Neural crest cell (in vitro differentiated cells): ENCODE measurements at regions not wholly inside any gene's neighbourhood (a gene's known extent, or its start where the extent isn't known, plus 50 kb on each side); places are given as distances from the start of the nearest gene placed in this dataset.

Experiments
- DNase-seq: peaks from one replicate; pipeline ENCODE4 v3.0.0; 2021; ENCODE audit warnings: low read depth, mixed read lengths, low spot score
- H3K27ac Mint-ChIP-seq: one replicate; pipeline ENCODE4 v1.8.0; 2021; ENCODE audit warnings: mild to moderate bottlenecking, mixed read lengths; ENCODE audit not compliant: unreplicated experiment
- H3K27me3 Mint-ChIP-seq: 2 replicates; pipeline ENCODE4 v1.8.0; 2021; ENCODE audit warnings: low read depth, mild to moderate bottlenecking, mixed read lengths
- H3K36me3 Mint-ChIP-seq: 2 replicates; pipeline ENCODE4 v1.8.0; 2021; ENCODE audit warnings: low read depth, mild to moderate bottlenecking, mixed read lengths
- H3K4me1 Mint-ChIP-seq: 2 replicates; pipeline ENCODE4 v1.8.0; 2021; ENCODE audit warnings: mixed read lengths
- H3K4me3 Mint-ChIP-seq: one replicate; pipeline ENCODE4 v1.8.0; 2021; ENCODE audit warnings: mild to moderate bottlenecking, mixed read lengths
- H3K9me3 Mint-ChIP-seq: 2 replicates; pipeline ENCODE4 v1.8.0; 2021; ENCODE audit warnings: mixed read lengths
- TF ChIP-seq, protein P1 (sequence below): fragments of 200-600 bp; sonication (generic); conservative IDR thresholded peaks from 2 replicates; pipeline ENCODE4 v1.5.0; 2021; ENCODE audit warnings: antibody characterized with exemption, mild to moderate bottlenecking

DNA sequence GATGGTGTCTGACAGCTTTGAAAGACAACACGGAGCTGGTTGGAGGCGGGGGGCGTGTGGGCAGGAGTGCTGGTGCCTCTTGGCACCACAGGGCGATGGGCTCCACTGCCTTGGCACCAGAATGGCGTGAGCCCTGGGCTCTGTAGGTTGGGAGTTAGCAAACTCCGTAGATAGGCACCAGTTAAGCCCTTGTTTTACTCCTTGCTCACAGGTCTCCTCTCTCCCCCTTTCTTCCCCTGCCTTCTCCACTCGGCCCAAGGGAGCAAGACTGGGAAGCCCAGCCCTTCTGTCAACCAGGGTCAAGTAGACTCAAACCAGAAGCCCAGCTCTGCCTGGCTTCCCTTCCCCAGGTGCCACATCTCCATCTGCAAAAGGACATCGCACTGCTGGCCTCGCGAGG is 281.7 kb upstream of the ID2 start:
- peaks cover 10% of the 10 kb centered on the region for H3K4me1 Mint-ChIP-seq
- peaks cover 2% of the 10 kb centered on the region for H3K36me3 Mint-ChIP-seq
- peaks cover 6% of the 10 kb centered on the region for H3K9me3 Mint-ChIP-seq
- TF ChIP-seq, protein P1, sequence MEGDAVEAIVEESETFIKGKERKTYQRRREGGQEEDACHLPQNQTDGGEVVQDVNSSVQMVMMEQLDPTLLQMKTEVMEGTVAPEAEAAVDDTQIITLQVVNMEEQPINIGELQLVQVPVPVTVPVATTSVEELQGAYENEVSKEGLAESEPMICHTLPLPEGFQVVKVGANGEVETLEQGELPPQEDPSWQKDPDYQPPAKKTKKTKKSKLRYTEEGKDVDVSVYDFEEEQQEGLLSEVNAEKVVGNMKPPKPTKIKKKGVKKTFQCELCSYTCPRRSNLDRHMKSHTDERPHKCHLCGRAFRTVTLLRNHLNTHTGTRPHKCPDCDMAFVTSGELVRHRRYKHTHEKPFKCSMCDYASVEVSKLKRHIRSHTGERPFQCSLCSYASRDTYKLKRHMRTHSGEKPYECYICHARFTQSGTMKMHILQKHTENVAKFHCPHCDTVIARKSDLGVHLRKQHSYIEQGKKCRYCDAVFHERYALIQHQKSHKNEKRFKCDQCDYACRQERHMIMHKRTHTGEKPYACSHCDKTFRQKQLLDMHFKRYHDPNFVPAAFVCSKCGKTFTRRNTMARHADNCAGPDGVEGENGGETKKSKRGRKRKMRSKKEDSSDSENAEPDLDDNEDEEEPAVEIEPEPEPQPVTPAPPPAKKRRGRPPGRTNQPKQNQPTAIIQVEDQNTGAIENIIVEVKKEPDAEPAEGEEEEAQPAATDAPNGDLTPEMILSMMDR, result no peak
- no peak overlapping the region for H3K4me3 Mint-ChIP-seq
- H3K27ac Mint-ChIP-seq, result no peak overlapping the region
- DNase-seq, result no peak
- no peaks in the 10 kb centered on the region for H3K27me3 Mint-ChIP-seq

DNA sequence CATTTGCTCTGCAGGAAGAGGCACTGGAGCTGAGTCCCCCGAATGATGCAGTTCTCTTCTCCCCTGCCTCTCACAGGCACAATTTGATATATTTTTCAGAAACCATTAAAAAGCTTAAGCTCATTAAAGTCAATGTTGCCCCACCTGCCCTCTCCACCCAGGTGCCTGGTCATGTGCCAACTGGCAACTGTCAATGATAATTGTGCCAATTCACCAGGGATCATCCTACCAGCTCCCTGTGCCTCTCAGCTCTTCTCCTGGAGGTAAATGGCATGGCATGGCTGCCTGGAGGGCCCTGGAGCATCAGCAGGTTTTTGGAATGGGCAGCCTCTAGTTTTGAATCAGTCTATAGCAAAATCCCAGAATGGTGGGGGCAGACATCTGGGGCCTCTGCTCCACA is 279.6 kb upstream of the ID2 start:
- Mint-ChIP-seq H3K27ac (no peak overlapping the region), H3K27me3 (no peaks in the 10 kb centered on the region), H3K36me3 (peaks cover 2% of the 10 kb centered on the region), H3K4me1 (peaks cover 10% of the 10 kb centered on the region), H3K4me3 (no peak overlapping the region), H3K9me3 (peaks cover 6% of the 10 kb centered on the region)
- TF ChIP-seq, protein P1, result no peak
- DNase-seq, result no peak

DNA sequence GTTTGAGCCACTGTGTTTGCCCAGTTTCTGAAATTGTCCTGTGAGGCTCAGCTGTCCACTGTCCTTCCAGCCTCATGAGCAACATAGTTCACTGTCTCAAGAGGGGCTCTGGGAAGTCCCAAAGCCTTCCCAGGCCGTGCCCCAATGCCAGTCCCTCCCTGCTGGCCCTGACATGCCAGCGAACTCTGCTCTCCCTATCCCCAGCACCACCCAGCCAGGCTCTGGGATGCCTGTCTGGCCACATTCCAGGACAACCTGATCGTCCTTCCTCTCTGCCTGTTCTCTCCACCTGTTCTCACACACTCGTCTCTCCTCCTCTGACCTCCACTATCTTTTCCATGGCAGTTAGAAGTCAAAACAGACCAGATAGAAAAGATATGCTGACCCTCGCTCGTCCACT is 278.0 kb upstream of the ID2 start:
- Mint-ChIP-seq H3K9me3 (peaks cover 2% of the 10 kb centered on the region), H3K27me3 (no peaks in the 10 kb centered on the region), H3K4me1 (peaks cover 10% of the 10 kb centered on the region), H3K27ac (no peak overlapping the region), H3K36me3 (peaks cover 2% of the 10 kb centered on the region), H3K4me3 (no peak overlapping the region)
- no peak for DNase-seq
- TF ChIP-seq, protein P1, result no peak

DNA sequence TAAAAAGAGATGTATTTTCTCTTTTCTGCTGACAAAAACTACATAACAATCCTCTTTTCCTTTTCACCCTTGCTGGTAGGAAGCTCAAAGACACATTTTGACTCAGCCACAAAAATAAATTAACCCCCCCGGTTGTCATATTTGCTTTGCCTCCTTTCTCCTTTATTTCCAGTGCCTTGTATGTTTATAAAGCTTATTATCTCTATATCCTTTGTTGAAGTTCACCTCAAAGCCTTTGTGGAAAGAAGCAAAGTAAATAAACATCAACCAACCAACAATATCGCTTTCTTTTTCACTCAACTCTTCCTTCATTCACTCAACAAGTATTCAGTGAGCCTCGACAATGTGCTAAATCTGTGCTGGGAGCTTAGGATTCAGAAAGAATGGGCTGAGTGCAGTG is 276.5 kb upstream of the ID2 start:
- Mint-ChIP-seq H3K9me3 (peaks cover 2% of the 10 kb centered on the region), H3K27ac (no peak overlapping the region), H3K36me3 (peaks cover 2% of the 10 kb centered on the region), H3K4me3 (no peak overlapping the region), H3K27me3 (no peaks in the 10 kb centered on the region), H3K4me1 (no peaks in the 10 kb centered on the region)
- no peak for DNase-seq
- TF ChIP-seq, protein P1, result no peak

DNA sequence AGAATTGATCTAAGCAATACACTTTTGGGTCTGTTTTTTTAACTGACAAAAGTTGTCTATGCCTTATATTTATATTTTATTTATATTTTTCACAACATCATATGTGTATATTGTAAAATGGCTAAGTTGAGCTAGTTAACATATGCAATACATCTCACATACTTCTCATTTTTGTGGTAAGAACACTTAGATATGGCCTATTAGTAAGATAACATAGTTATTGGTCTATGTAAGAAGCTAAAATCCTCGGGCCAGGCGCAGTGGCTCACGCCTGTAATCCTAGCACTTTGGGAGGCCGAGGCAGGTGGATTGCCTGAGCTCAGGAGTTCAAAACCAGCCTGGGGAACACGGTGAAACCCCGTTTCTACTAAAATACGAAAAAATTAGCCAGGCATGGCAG is 275.6 kb upstream of the ID2 start:
- no peak overlapping the region for H3K4me3 Mint-ChIP-seq
- H3K9me3 Mint-ChIP-seq, result peaks cover 2% of the 10 kb centered on the region
- DNase-seq, result no peak
- H3K4me1 Mint-ChIP-seq, result no peaks in the 10 kb centered on the region
- no peak overlapping the region for H3K27ac Mint-ChIP-seq
- H3K36me3 Mint-ChIP-seq, result peaks cover 2% of the 10 kb centered on the region
- H3K27me3 Mint-ChIP-seq, result no peaks in the 10 kb centered on the region
- TF ChIP-seq, protein P1, result no peak

DNA sequence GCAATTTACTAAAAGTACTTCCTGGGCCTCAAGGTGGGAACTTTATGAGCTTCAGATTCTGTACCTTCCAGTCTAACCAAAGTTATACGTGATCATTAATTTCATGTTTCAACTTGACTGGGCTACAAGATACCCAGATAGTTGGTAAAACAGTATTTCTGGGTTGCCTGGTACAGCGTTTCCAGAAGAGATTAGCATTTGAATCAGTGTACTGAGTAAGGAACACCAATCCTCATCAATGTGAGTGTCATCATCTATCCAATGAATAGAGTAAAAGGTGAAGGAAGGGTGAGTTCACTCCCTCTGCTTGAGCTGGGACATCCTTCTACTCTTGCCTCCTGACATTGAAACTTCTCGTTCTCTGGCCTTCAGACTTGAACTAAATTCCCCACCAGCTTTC is 274.5 kb upstream of the ID2 start:
- Mint-ChIP-seq H3K4me1 (peaks cover 4% of the 10 kb centered on the region), H3K4me3 (no peak overlapping the region), H3K36me3 (peaks cover 2% of the 10 kb centered on the region), H3K27ac (no peak overlapping the region), H3K27me3 (no peaks in the 10 kb centered on the region), H3K9me3 (peaks cover 2% of the 10 kb centered on the region)
- no peak for DNase-seq
- TF ChIP-seq, protein P1, result no peak
